COR-L47 (cell line): ENCODE measurements at regions not wholly inside any gene's neighbourhood (a gene's known extent, or its start where the extent isn't known, plus 50 kb on each side); places are given as distances from the start of the nearest gene placed in this dataset.
"Not testable (repeated sequence)": the region's sequence is repeated elsewhere in the genome, so short reads cannot be mapped to it uniquely, and the experiment has no call there.

Experiments used
- DNase-seq: peaks from one replicate; lab custom pipeline; 2025; lab: John Stamatoyannopoulos, UW

DNA sequence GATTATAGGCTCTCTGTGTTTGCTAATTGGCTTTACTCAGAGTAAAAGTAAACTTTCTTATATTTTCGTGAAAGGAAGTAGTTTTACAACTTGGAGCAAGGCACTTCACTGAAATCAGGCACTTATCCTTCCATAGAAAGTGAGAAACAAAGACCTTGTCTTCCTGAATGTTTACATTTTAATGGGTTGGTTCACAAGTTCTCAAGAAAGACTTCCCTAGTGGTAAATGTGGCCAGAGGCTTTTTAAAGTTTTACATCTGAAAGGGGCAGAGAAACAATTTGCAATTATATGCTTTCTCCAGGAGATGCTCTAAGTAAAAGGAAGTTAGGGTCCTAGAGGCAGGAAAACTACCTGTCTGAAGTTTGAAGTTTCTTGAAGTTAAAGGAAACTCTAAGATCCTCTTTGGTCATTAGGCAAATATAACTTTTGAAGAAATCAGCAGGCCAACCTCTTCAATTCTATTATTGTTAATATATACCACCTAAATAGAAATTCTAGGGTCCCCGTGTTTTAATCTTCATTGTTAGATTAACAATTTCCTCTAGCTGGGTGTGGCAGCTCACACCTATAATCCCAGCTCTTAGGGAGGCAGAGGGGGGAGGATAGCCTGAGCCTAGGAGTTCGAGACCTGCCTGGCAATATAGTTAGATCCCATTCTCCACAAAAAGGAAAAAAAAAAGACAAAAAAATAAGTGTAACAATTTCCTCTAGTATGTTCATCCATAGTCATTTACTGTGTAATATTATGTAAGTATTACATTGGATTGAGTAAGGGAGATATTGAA lies 644.9 kb upstream of the FOXG1 start:
- no peak for DNase-seq

- peak; percentile 5 for DNase-seq
Observed at GRCh38 chr14:28130610-28131284, 635.8 kb upstream of the FOXG1 start.

- DNase-seq: no peak
Observed at GRCh38 chr14:28138341-28138740, 628.2 kb upstream of the FOXG1 start.

DNA sequence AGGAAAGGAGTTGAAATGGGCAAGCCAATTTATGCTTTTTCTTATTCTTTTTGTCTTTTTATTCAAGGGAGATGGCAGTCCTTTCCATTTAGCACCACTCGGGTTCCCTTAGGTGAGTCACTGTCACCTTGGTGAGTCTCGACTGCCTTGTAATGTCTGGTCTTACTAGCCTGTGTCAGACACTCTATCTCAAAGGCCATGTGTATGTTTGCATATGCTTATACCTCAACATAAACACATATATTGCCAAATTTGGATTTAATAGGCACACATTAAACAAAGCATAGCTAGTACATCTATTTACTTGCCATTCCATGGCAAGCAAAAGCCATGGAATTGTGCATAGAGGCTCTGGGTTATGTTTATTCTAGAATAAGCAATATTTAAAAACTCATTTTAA lies 624.9 kb upstream of the FOXG1 start:
- no peak for DNase-seq

- DNase-seq: peak; percentile 54
Observed at GRCh38 chr14:28142400-28143015, 624.1 kb upstream of the FOXG1 start.

GRCh38 chr14:28143316-28143715 lies 623.3 kb upstream of the FOXG1 start:
- DNase-seq: no peak

GRCh38 chr14:28151926-28152325 lies 614.7 kb upstream of the FOXG1 start:
- DNase-seq: no peak

DNA sequence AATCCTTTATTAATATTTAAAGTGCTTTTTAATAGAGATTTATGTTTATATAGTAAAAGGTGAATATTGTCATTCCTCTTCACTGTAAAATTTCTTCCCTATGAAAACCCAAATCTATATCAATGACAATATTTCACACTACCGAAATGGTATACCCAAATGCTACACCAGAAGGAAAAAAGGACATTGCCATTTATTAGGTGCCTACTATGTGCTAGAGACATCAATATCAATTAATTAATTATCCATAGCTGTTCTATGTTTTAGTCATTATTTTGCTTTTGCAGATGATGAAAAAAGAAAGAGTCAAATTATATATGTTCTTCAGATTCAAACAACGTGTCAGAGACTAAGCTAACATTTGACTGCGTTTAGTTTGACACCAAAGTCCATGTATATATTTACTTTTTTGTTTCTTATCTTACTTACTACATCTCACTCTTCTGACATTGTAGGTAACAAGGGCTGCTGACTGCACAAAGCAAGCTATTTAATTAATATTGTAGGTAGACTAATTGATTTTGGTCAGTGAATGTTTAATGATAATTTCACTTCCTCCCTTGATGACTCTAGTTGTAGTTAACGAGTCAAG lies 614.0 kb upstream of the FOXG1 start:
- no peak for DNase-seq

DNA sequence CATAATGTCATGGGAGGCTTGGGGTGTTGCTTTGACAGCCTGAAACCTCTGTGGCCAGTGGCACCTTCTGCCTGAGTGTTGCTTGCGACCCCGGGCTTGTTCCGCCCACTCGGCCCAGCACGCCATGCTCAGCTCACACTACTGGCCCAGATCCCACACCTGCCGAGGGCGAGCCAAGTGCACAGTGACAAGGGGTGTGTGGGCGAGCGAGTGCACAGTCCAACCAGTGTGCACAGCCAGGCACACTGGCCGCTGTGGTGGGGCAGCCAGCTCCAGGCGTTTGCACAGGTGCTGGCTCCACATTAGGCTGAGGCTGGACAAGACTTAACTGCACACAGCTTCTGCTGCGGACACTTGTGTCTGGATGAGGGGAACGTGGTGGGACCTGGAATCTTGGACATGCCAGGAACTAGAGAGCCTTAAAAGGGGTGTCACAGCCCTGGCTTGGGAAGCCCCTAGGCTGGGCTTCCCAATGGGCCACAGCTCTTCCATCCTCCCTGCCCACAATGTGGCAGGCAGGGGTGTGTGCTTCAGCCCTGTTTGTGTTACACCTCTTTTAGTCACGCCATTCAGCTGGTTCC lies 609.2 kb upstream of the FOXG1 start:
- DNase-seq: no peak

GRCh38 chr14:28157887-28158791 lies 608.4 kb upstream of the FOXG1 start:
- no peak for DNase-seq

- DNase-seq: no peak
Observed at GRCh38 chr14:28161040-28161439, 605.5 kb upstream of the FOXG1 start.

GRCh38 chr14:28163233-28163632 lies 603.4 kb upstream of the FOXG1 start:
- no peak for DNase-seq

DNA sequence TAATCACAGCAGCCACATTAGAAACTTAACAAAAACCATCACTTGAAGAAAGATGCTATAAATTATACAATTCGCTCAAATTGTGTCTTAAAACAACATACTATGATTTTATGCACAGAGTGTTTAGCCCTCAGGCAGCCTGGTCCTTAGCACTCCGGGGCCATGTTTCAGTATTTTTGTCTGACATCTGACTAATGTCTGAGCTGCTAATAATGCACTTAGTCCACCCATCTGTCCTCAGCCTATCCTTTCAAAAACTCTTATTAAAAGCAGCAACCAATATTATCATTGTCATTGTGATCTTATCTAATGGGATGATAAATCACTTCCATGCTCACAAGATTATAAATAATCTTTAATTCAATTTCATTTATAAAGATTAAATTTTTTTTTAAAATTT lies 602.7 kb upstream of the FOXG1 start:
- DNase-seq: no peak

GRCh38 chr14:28187902-28188830 lies 578.4 kb upstream of the FOXG1 start:
- not testable (repeated sequence) for DNase-seq

GRCh38 chr14:28196878-28197277 lies 569.7 kb upstream of the FOXG1 start:
- DNase-seq: no peak

- no peak for DNase-seq
Observed at GRCh38 chr14:28220391-28220790, 546.2 kb upstream of the FOXG1 start.

DNA sequence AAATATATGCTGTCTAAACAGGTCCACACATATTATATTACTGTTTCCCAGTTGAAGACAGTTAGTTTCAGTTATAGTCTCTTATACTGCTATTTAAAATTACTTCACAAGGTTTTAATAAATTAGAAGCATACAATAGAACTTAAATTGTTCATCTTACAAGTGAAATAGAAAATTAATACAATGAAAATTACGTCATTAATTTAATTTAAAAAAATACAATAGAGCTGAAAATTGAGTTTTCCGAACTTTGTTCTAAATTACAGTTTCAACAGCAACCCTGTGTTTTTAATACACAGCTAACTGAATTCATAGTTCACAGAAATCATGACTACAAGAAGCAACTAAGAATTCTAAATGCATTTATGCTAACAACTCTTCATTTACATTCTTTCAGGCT lies 525.7 kb upstream of the FOXG1 start:
- no peak for DNase-seq

DNA sequence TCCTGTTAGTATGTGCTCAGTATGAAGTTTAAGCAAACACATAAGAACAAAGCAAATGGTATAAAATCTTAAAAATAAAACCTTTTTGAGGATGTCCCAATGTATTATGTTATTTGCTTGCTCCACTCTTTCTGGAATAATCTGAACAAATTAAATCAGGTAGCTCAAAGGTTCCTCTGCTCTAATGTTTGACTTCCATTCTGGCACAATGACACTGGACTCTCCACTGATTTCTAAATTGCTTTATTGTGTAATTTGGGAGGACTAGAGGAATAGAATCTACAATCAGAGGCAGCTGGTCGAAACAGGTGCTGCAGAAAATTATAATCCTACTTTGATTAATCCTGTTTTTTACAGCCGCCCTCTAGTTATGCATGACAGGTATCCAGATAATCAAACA lies 523.7 kb upstream of the FOXG1 start:
- peak; percentile 65 for DNase-seq

DNA sequence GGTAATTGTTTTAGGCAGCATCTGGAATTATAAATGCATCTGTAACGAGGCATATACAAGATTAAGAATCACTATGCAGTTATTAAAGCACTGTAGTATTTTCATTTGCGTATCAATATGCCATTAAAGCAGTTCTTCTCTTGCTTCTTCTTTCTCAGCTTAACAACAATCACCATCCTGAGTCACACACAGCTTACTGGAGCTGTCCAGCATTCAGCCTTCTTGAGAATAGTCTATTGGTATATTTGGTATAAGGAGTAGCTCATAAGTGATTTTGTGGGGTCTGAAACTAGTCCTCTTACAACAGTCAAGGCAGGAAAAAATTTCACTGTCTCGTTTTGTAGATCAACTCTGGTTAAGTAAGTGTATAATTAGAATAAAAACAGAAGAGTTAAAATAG lies 523.0 kb upstream of the FOXG1 start:
- DNase-seq: no peak

DNA sequence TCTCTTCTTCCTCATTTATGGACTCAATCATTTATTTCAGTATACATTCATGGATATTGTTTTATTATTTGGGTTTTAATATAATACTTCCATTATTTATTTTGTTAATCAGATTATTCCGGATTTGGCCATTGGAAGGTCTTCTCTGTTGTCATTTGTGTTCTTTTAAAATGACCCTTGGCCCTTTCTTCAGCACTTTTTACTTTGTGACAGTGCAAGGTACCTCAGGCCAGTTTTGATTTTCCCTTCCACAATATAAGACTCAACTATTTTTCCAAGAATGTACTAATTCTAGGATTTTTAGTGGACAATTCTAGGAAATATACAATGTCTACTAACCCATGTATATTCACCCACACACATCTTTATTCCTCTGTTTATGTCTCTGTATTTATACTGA lies 521.4 kb upstream of the FOXG1 start:
- DNase-seq: no peak
